Caco-2 (cell line): ENCODE measurements at regions not wholly inside any gene's neighbourhood (a gene's known extent, or its start where the extent isn't known, plus 50 kb on each side); places are given as distances from the start of the nearest gene placed in this dataset.
"Not testable (repeated sequence)": the region's sequence is repeated elsewhere in the genome, so short reads cannot be mapped to it uniquely, and the experiment has no call there.

Source experiments
- BruUV-seq: library from RNA; stranded (reverse); fragments of 400-500 nt; replicated peaks from 2 replicates; lab custom pipeline; 2021; lab: Mats Ljungman, UMichigan
- CTCF ChIA-PET: fragments of 300-600 bp; sonication (Branson Sonifier 250); formaldehyde crosslinking; loops from one replicate; lab custom pipeline; 2022; ENCODE audit warnings: antibody characterized with exemption; lab: Charles Lee
- POLR2A ChIA-PET: fragments of 300-600 bp; sonication (Branson Sonifier 250); formaldehyde crosslinking; loops from one replicate; lab custom pipeline; 2022; ENCODE audit warnings: antibody characterized with exemption; lab: Charles Lee
- DNase-seq, 2 experiments: peaks; one replicate each; pipeline versions ENCODE4 v3.0.0 to v3.0.0-alpha.2; 2020 to 2022
- H3K27me3 ChIP-seq: replicated peaks from 2 replicates; pipeline ENCODE4 v1.6.0; 2011; ENCODE audit warnings: low read length; ENCODE audit not compliant: control insufficient read depth, insufficient read depth
- H3K36me3 ChIP-seq: 2 replicates; pipeline ENCODE4 v1.5.1; 2011; ENCODE audit warnings: low read length; ENCODE audit not compliant: control insufficient read depth, insufficient read depth
- H3K4me1 ChIP-seq: fragments of 250-450 bp; sonication (Bioruptor Pico); 2 replicates; pipeline ENCODE4 v1.5.1; 2020; ENCODE audit warnings: mild to moderate bottlenecking
- H3K4me3 ChIP-seq: 2 replicates; pipeline ENCODE4 v1.5.1; 2011; ENCODE audit warnings: low read depth, mild to moderate bottlenecking, control low read depth, low read length
- H3K9me3 ChIP-seq: fragments of 250-450 bp; sonication (Bioruptor Pico); 2 replicates; pipeline ENCODE4 v1.5.1; 2020; ENCODE audit warnings: mild to moderate bottlenecking, moderate library complexity
- H3K27ac Mint-ChIP-seq: one replicate; pipeline ENCODE4 v1.8.0; 2022; ENCODE audit warnings: mixed read lengths; ENCODE audit not compliant: unreplicated experiment
- H3K27me3 Mint-ChIP-seq: one replicate; pipeline ENCODE4 v1.8.0; 2022; ENCODE audit warnings: mixed read lengths; ENCODE audit not compliant: insufficient read depth, unreplicated experiment
- H3K36me3 Mint-ChIP-seq: one replicate; pipeline ENCODE4 v1.8.0; 2022; ENCODE audit warnings: mild to moderate bottlenecking, mixed read lengths; ENCODE audit not compliant: insufficient read depth, unreplicated experiment
- H3K4me1 Mint-ChIP-seq: one replicate; pipeline ENCODE4 v1.8.0; 2022; ENCODE audit warnings: low read depth, mixed read lengths; ENCODE audit not compliant: unreplicated experiment
- H3K4me3 Mint-ChIP-seq: one replicate; pipeline ENCODE4 v1.8.0; 2022; ENCODE audit warnings: mild to moderate bottlenecking, moderate library complexity, mixed read lengths; ENCODE audit not compliant: unreplicated experiment
- H3K9me3 Mint-ChIP-seq: one replicate; pipeline ENCODE4 v1.8.0; 2022; ENCODE audit warnings: mixed read lengths; ENCODE audit not compliant: unreplicated experiment
- intact Hi-C: fragments of 100-400 bp; cut with micrococcal nuclease; formaldehyde crosslinking; loops from one replicate; pipeline ENCODE4 v1.10.0; 2022; ENCODE audit not compliant: unreplicated experiment

DNA sequence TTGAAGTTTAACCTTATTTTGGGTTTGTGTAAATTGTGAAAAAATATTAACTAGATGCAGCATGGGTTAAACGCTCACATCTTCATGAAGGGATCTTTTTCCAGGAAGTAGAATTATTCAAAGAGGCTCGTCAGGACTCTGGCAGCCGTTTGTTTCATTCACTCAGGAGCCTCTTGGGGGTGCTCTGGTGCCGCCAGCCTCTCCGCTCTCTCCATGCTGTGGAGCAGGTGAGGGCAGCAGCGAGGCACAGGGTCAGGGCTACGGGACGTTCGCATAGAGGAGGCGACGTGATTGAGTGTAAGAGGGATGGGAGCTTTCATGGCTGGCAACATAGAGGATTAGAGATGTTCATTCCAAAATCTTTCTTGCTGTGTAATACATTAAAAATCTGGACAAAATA is 110.8 kb downstream of the GOLGA6L22 start:
- H3K9me3 ChIP-seq, H3K27me3 ChIP-seq, H3K4me3 ChIP-seq, DNase-seq, H3K36me3 ChIP-seq, H3K27ac Mint-ChIP-seq, CTCF ChIA-PET, H3K27me3 Mint-ChIP-seq, H3K9me3 Mint-ChIP-seq, intact Hi-C loops, H3K4me1 Mint-ChIP-seq, POLR2A ChIA-PET, H3K4me3 Mint-ChIP-seq, BruUV-seq, H3K4me1 ChIP-seq: not testable (repeated sequence)
- peaks cover 12% of the 10 kb centered on the region for H3K36me3 Mint-ChIP-seq

DNA sequence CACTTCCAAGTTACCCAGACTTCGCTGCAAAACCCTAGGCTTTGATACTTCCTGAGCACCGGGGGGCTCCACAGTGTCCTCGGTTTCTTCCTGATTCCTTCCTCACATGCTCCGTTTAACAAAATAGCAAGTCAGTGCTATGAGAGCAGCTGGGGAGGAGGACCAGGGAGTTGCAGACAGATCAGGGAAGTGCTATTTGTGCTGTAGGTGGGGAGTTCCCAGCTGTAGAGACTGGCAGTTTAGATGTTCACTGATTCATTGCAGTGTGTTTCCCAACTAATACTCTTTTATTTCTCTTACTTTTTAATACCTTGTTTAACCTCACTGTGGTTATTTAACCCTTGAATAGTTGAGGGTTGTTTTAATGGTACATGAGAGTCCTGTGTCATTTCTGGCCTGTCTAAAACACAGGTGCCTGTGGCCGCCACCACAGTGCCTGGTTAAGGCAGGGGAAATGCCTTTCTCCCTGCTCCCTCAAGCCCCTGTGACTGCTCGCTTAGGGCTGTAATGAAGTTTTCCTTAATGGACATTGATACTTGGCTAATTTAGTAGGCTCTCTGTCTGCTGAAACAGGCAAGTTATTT is 113.5 kb downstream of the GOLGA6L22 start:
- H3K4me1 ChIP-seq, H3K27me3 Mint-ChIP-seq, H3K4me3 Mint-ChIP-seq, intact Hi-C loops, BruUV-seq, POLR2A ChIA-PET, DNase-seq, H3K9me3 Mint-ChIP-seq, H3K27me3 ChIP-seq, CTCF ChIA-PET, H3K4me1 Mint-ChIP-seq, H3K4me3 ChIP-seq, H3K36me3 Mint-ChIP-seq, H3K9me3 ChIP-seq, H3K36me3 ChIP-seq, H3K27ac Mint-ChIP-seq: not testable (repeated sequence)

DNA sequence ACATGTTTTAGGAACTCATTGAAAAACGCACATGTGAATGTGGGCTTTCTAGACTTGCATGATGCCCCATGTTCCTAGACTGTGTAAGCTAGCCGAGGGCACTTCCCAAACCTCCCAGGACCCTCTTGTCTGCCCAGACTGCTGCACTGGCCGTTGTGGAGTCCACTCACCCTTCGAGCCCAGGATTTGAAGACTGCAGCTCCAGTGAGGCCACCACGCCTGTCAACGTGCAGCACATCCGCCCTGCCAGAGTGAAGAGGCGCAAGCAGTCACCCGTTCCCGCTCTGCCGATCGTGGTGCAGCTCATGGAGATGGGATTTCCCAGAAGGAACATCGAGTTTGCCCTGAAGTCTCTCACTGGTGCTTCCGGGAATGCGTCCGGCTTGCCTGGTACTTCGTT is 114.1 kb downstream of the GOLGA6L22 start:
- H3K27ac Mint-ChIP-seq, H3K4me3 ChIP-seq, H3K4me1 Mint-ChIP-seq, intact Hi-C loops, BruUV-seq, CTCF ChIA-PET, H3K36me3 Mint-ChIP-seq, H3K27me3 Mint-ChIP-seq, POLR2A ChIA-PET, H3K4me1 ChIP-seq, H3K9me3 Mint-ChIP-seq, DNase-seq, H3K9me3 ChIP-seq, H3K36me3 ChIP-seq, H3K4me3 Mint-ChIP-seq, H3K27me3 ChIP-seq: not testable (repeated sequence)

DNA sequence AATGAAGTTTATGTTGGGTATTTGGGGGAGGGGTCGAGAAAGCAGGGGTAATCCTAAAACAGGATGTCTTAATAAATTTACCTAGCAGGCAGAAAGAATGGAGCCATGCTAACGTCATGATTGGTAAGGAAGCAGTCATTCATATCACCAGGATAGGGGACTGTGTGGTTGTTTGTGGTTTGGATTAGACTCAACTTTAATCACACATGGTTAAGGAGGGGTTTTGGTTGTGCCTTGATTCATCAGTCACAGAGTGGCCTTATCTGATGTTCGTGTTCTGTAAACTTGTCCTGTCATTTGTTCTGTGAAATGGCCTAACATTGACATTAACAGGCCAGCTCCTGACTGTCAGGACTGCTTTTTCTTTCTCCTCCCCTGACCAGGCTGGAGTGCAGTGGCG is 119.1 kb downstream of the GOLGA6L22 start:
- DNase-seq, H3K9me3 ChIP-seq, intact Hi-C loops, BruUV-seq, H3K4me1 Mint-ChIP-seq, H3K9me3 Mint-ChIP-seq, H3K27me3 ChIP-seq, H3K36me3 Mint-ChIP-seq, H3K4me1 ChIP-seq, H3K36me3 ChIP-seq, POLR2A ChIA-PET, H3K4me3 ChIP-seq, H3K27ac Mint-ChIP-seq, H3K4me3 Mint-ChIP-seq, CTCF ChIA-PET, H3K27me3 Mint-ChIP-seq: not testable (repeated sequence)

DNA sequence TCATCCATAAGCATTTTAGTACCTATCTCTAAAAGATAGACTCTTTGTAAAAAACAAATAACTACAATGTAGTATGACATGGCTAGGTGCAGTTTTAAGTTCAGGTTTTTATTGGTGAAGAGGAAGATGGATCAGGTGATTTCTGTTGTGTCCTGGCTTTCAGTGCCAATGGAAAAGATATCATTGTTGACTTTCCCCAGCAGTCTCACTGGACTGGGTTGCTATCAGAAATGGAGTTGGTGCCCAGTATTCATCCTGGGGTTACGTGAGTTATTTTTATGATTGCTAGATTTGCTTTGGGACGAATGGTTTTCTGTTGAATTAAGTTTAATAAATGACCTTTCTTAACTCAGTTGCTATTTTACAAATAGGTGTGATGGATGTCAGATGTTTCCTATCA is 120.5 kb downstream of the GOLGA6L22 start:
- H3K4me1 ChIP-seq, H3K27me3 ChIP-seq, intact Hi-C loops, H3K27ac Mint-ChIP-seq, BruUV-seq, H3K9me3 Mint-ChIP-seq, H3K4me1 Mint-ChIP-seq, CTCF ChIA-PET, H3K9me3 ChIP-seq, DNase-seq, H3K36me3 Mint-ChIP-seq, H3K4me3 ChIP-seq, POLR2A ChIA-PET, H3K4me3 Mint-ChIP-seq, H3K36me3 ChIP-seq, H3K27me3 Mint-ChIP-seq: not testable (repeated sequence)

DNA sequence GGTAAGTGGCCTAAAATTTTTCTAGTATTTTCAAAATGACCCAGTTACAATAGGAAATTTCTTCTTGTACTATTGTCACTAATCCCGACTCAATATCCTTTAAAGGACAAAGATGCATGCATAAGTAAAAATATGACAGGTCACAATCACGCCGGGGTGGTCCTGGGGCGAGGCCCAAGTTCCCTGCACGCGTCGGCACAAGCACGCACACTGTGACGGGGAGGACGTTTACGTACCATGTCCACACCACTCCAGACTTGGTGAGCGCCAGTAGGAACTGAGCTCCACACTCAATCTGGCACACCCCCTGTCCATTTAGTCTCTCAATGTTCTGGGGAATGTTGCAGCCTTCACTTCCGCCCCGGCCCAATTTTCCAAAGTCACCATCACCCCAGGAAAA is 128.7 kb downstream of the GOLGA6L22 start:
- POLR2A ChIA-PET, CTCF ChIA-PET, BruUV-seq, H3K4me1 ChIP-seq, DNase-seq, H3K4me1 Mint-ChIP-seq, H3K4me3 ChIP-seq, intact Hi-C loops, H3K27me3 ChIP-seq, H3K9me3 ChIP-seq, H3K27ac Mint-ChIP-seq, H3K36me3 Mint-ChIP-seq, H3K36me3 ChIP-seq, H3K27me3 Mint-ChIP-seq, H3K4me3 Mint-ChIP-seq, H3K9me3 Mint-ChIP-seq: not testable (repeated sequence)

DNA sequence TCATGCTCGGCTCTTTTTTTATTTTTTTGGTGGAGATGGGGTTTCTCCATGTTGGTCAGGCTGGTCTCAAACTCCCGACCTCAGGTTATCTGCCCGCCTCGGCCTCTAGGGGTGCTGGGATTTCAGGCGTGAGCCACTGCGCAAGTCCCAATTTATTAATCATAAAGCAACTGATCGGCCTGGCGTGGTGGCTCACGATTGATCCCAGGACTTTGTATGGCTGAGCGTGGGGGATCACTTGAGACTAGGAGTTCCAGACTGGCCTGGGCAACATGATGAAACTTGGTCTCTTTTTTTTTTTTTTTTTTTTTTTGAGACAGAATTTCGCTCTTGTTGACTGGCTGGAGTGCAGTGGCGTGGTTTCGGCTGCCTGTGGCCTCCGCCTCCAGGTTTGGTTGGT is 139.8 kb downstream of the GOLGA6L22 start:
- H3K4me1 ChIP-seq, BruUV-seq, POLR2A ChIA-PET, H3K4me3 Mint-ChIP-seq, CTCF ChIA-PET, H3K27me3 ChIP-seq, intact Hi-C loops, H3K9me3 ChIP-seq, DNase-seq, H3K4me3 ChIP-seq, H3K36me3 Mint-ChIP-seq, H3K27me3 Mint-ChIP-seq, H3K27ac Mint-ChIP-seq, H3K36me3 ChIP-seq, H3K4me1 Mint-ChIP-seq, H3K9me3 Mint-ChIP-seq: not testable (repeated sequence)
